Sciatic nerve (tissue), 2 donors: ENCODE measurements at regions not wholly inside any gene's neighbourhood (a gene's known extent, or its start where the extent isn't known, plus 50 kb on each side); places are given as distances from the start of the nearest gene placed in this dataset.

Experiments used
- ATAC-seq: fragments of 200-7000 bp; cut with Tn5 transposase; one replicate; pipeline ENCODE4 v1.9.1; 2020; ENCODE audit warnings: mild to moderate bottlenecking, moderate library complexity
- DNase-seq: peaks from one replicate; pipeline ENCODE4 v3.0.0-alpha.2; 2020; ENCODE audit warnings: low spot score
- intact Hi-C: fragments of 100-400 bp; cut with DNase I; formaldehyde crosslinking; loops from one replicate; pipeline ENCODE4 v1.14.2; 2022
- donor health status: DM: no; HTN: no; CAD: no.
- donor health status: DM: no; HTN: no; CAD: no.

DNA sequence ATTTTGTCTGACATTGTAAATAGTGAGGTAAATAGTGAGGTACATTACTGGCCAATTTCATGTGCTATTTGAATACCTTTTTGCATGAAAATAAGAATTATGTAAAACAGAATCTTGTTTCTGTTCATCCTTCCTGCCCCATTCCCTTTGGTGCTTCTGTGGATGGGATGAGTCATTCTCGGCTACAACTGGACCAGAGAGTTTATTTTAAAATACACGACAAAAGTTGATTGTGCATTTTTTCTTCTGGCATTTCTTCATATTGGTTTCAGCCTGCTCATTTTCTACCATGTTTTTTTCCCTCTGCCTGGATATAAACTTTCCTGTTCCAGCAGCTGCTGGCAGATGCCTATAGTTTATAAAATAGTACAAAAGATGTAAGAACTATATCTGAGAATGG is 107.5 kb downstream of the CYSLTR2 start:
- intact Hi-C loops, result no loop called here
- DNase-seq (no peak), ATAC-seq (no peak)

DNA sequence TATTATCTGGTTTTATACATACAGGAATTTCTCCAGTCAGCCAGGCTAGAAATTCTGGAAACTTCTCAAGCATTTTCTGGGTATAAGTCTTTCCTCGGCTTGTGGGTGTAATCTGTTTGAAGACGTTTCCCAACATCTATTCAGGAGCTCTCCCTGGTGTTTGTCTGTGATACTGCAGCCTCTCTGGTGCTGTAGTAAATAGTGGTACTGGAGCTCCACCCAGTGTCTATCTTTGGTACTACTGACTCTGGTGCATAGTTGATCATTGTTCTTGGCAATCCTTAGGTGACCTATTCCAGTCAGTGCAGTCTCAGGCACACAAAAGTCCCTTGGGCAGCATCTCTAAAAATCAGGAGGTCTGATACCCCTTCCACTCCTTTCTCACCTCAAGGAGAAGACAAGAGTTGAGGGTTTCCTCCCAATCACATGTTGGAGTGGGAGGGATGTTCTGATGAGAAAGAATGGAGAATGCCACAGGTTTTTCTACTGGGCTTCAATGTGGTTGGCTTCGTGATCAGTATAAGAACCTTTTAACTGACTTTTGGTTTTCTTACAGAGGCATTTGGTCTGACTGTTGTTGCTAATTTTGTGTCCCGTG is 115.5 kb downstream of the CYSLTR2 start:
- intact Hi-C loops, result no loop called here
- DNase-seq (peak; percentile 88), ATAC-seq (peak; percentile 96)

DNA sequence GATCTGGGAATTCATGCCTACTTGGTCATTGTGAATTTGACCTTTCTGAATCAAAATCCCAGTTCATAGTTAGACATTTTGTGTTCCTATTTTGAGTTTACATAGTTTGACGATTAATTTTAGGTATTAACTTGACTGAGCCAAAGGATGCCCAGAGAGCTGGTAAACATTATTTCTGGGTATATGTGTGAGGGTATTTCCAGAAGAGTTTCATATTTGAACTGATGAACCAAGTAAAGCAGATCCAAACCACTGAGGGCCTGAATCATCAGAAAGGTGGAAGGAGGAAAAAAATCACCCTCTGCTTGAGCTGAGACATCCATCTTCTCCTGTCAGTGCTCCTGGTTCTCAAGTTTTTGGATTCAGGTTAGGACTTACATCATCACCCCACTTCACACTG is 116.6 kb downstream of the CYSLTR2 start:
- ATAC-seq (no peak), DNase-seq (no peak)
- intact Hi-C loops, result loop anchor here (5.0 kb wide), 1 partner anchor 152 kb away; no protein-coding TSS in a partner anchor

DNA sequence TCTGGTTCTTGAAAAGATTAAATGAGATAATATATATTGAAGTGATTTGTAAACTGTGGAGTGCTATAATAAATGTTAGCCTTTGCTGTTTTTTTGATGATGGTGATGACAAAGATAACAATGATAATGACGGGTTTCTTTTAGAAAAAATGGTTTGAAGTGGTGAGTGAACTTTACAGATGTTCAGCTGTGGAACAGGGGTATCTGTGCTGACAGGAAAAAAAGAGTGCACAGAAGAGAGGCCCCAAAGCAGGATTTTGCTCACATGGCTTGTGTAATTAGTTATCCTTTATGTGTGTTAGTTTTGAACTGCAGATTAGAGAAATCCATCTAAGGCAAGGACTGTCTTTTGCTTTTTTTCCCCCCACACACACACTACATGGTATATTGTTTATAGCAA is 119.2 kb downstream of the CYSLTR2 start:
- intact Hi-C loops, result loop anchor here (5.0 kb wide), 1 partner anchor 149 kb away; no protein-coding TSS in a partner anchor
- ATAC-seq (no peak), DNase-seq (no peak)

DNA sequence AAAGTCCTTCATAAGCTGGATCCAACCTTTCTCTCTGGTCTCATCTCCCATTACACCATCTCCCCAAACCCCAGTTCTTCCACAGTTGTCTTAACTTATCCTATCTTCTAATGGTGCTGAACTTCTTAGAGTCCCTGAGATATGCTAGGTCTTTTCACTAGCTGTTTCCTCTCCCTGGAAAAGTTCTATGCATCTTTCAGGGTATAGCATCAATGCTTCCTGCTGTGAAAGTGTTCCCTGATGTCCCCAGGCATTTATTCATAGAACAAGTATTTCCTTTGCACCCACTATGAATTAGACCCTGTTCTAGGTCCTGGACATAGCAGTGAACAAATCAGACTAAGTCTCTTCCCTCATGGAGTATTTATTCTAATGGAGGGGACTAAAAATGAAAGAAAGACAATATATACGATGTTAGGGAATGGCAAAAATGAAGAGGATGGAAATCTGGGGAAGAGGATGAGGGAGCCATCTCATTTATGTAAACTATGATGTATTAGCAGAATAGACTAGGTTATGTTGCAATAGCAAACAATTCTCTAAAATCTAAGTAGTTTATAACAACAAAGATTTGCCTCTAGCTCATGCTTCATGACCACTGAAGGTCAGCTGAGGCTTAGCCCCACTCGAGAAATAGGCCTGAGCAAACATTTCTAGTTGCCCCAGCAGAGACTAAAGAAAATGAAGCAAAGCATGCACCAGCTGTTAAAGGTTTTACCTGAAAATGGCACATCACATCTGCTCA is 120.0 kb downstream of the CYSLTR2 start:
- DNase-seq, result no peak
- no peak for ATAC-seq
- intact Hi-C loops, result loop anchor here (5.0 kb wide), 1 partner anchor 149 kb away; no protein-coding TSS in a partner anchor

DNA sequence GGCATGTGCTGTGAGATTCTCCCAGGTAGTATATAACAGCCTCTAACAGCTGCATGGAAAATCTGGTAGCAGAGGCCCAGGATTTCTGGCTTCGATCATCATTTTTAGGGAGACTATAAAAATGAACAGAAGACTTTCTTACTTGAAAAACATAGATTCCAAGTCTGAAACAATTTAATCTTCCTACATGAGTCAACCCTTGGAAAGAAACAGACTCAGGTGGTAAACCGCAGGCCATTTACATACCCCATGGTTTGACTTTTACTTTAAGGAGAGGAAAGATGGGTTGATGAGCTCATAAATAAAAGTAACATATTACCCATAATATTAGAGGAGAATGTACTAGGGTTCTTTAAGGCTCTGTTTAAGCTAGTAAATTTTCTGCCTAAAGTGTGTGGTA is 121.6 kb downstream of the CYSLTR2 start:
- DNase-seq (no peak), ATAC-seq (no peak)
- intact Hi-C loops, result no loop called here

DNA sequence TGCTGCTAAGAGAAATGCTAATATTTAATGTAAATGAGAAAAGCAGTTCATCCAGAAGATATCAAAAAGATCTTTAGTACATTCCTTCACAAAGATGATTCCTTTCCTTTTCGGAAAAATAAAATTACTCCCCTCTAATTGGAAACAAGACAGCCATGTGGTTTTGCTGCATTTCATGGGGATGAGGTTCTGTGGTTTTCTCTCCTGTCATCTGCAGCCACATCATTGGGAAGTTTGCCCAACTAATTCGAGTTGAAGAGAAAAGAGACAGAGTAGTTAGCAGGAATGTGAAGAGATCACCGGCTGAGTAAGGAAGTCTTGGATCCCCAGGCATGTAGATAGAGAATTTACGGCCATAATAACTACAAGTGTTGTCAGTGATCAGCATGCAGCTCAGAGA is 122.1 kb downstream of the CYSLTR2 start:
- ATAC-seq (no peak), DNase-seq (no peak)
- intact Hi-C loops, result no loop called here

DNA sequence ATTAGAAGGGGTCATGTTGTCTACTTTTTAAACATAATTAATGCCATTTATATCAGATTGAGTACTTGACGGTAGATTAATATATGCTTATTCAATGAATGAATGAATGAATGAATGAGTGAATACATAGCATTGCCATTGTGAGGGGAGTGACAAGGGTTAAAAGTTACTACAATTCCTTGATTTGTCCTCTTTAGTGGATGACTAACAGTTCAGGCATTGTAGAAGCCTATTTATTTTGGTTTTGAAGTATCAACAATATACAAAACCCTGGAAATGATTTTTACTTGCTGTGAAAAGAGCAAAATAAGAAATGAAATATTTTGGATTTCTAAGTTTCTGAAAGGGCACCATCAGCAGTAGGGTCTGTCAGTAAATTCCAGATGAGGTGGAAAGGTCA is 122.7 kb downstream of the CYSLTR2 start:
- intact Hi-C loops, result no loop called here
- ATAC-seq (no peak), DNase-seq (no peak)

DNA sequence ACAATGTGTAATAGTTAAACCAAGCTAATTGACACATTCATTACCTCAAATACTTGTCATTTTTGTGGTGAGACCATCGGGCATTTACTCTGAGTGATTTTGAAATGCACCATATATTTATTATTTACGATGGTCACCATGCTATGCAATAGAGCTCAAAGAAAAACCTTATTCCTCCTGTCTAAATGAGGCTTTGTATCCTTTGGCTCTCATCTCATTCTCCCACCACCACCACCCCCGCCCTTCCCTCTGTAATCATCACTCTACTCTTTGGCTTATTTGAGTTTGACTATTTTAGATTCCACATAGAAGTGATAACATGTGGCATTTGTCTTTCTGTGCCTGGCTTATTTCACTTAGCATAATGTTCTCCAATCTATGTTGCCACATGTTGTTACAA is 124.9 kb downstream of the CYSLTR2 start:
- ATAC-seq (no peak), DNase-seq (no peak)
- intact Hi-C loops, result no loop called here

DNA sequence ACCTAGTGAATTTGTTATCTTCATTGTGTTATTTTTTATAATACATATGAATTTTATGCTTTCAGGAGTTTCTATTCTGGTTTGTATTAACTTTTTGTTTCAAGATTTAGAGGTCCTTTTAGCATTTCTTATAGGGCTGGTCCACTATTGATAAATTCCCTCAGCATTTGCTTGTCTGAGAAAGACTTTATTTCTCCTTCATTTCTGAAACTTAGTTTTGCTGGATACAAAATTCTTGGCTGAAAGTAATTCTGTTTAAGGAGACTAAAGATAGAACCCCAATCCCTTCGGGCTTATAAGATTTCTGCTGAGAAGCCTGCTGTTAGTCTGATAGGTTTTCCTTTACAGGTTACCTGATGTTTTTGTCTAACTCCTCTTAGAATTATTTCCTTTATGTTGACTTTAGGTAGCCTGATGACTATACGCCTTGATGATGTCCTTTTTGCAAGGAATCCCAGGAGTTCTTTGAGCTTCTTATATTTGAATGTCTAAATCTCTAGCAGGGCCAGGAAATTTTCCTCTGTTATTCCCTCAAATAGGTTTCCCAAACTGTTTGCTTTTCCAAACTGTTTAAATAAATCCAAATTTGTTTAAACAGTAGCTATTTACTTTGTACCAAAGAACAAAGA is 127.1 kb downstream of the CYSLTR2 start:
- intact Hi-C loops, result no loop called here
- DNase-seq, result no peak
- ATAC-seq, result no peak

DNA sequence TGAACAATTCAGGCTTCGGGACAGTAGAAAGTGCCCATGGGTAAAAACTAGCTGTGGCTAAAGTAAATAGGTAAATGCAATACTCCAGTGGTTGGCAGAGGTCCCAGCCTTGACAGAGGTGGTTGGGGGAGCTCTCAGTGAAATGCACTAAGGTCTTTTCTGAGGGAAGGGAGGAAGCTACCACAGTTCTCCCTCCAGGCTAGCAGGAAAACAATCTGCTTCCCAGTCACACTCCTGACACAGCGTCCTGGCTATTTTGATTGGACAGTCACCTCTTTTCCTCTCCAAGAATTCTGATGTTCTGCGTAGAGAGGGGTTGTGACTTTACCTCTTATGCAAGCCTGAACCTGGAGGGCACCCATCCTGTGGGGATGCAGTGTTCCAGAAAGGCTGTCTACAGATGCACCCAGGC is 128.7 kb downstream of the CYSLTR2 start:
- no peak for ATAC-seq
- intact Hi-C loops, result no loop called here
- DNase-seq, result no peak

DNA sequence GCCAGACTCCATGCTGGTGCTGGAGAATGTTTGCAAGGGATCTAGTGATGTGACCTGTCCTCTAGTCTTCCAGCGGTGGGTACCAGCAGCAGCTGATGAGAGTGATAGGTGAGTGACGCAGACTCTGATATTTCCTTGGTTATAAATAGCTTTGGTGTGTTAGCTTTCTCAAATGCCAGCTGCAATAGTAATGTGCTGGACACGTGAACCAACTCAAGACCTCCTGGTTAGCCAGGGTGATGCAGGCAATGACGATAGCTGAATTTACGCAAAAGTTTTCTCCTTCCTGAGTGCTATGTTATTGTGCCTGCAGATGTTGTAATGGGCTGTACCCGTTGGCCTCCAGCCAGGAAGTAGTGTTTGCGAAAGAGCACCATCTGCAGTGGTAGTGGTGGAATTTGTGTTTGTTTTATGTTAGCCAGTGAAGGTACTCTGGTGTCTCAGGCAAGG is 129.5 kb downstream of the CYSLTR2 start:
- intact Hi-C loops, result no loop called here
- DNase-seq, result peak; percentile 75
- ATAC-seq, result peak; percentile 85

DNA sequence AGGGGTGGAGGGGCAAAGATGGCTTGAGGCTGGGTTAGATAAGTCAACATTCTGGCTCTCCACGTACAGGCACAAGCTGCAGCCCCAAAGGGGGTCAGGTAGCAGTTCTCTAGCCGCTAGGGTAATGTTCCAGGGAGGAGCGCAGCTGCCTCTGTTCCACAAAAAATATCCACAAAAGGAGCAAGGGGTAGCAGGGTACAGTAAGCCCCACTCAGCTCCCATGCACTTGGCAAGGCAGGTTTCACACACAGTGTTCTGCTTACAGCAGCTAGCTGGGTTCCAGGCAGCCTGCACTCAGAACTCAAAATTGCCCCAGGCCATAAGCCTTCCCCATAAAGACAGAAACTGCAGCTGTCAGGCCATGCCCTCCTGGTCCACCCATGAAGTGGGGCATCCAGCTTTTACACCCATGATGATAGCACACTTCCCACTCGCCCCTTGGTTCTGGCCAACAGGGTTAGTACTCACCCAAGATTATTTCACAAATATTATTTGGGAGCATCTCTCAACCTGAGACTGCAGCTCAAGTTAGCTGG is 130.0 kb downstream of the CYSLTR2 start:
- ATAC-seq (no peak), DNase-seq (no peak)
- intact Hi-C loops, result no loop called here

DNA sequence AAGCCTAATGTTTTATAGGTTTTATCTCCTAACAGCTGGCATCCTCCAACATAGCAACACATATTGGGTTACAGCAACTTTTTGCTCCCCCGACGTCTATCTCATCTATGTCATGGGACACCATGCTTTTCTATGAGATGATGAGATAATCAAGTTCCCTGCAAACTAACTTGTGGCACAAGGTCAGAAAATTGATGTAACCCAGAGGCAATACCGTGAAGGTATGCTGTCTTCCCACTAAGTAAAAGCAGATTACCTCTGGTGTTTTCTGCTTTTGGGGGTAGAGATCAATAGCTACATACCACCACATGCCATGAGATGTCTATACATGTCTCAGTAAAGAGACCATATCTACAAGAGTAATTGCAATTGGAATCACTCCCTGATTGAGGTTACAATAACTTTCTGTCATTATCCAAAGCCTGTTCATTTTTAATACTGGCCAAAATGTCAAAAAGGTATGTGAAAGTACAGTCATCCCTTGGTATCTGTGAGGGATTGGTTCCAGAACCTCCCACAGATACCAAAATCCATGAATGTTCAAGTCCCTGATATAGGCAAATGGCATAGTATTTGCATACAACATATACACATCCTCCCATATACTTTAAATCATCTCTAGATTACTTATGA is 131.3 kb downstream of the CYSLTR2 start:
- no peak for ATAC-seq
- intact Hi-C loops, result no loop called here
- DNase-seq, result no peak

DNA sequence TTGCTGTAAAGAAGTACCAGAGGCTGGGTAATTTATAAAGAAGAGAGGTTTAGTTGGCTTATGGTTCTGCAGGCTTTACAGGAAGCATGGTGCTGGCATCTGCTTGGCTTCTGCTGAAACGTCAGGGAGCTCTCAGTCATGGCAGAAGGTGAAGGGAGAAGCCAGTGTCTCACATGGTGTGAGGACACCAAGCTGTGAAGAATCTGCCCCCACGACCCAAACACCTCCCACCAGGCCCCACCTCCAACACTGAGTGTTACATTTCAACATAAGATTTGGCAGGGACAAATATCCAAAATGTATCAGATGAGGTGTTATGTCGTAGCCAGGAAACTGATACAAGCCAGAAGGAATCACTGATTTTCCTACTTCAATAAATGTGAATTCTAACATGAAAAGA is 136.5 kb downstream of the CYSLTR2 start:
- ATAC-seq (no peak), DNase-seq (no peak)
- intact Hi-C loops, result no loop called here

DNA sequence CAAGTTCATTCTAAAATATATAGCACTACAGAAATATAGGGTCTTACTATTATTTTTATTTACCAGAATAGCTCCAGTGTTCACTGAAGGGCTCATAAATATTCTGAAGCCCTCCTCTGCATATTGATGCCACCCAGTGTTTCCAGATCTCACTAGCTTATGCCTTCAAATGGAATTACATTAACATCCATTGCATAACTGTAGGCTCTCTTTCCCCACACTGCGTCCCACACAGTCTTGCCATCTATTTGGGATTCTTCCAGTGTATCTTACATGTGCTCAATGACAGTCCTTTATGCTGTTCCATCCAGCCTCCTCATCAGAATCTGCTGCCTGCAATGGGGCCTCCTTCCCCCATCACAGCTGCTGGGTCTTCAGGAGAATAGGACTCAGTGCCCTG is 137.2 kb downstream of the CYSLTR2 start:
- DNase-seq (no peak), ATAC-seq (no peak)

DNA sequence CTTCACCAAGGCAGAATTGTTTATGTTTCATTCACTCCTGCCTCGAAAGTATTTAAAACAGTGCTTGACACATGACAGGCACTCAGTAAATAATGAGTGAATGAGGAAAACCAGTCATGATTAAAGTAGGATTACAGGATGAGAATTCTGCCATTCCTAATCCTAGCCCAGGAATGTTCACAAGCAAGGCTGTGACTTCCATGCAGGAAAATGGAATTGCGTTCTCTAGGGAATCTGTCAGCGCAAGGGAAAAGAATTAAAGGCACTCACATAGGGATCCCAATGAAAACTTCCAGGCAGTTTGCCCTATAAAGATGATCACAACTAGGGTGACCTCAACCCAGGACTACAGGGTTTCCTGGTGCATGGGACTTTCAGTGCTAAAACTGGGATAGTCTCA is 143.4 kb downstream of the CYSLTR2 start:
- intact Hi-C loops, result no loop called here
- no peak for ATAC-seq
- DNase-seq, result no peak

More for the DNA sequence above, 137.2 kb downstream of the CYSLTR2 start:
- intact Hi-C loops, result no loop called here

DNA sequence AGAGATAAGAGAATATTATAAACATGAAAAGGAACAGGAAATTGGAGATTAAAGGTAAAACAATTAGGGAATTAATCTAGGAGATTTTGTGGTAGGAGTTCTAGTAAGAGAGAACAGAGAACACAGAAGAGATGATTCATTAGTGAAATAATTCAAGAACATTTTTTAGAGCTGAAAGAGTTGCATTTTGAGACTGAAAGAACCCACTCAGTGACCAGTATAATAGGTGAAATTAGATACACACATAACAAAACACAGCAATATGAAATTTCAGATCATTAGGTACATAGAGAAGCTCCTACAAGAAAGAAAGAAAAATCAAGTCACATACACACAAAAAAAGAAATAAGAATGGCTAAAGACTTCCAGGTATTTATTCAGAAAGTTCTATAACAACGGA is 144.0 kb downstream of the CYSLTR2 start:
- ATAC-seq (no peak), DNase-seq (no peak)
- intact Hi-C loops, result no loop called here

DNA sequence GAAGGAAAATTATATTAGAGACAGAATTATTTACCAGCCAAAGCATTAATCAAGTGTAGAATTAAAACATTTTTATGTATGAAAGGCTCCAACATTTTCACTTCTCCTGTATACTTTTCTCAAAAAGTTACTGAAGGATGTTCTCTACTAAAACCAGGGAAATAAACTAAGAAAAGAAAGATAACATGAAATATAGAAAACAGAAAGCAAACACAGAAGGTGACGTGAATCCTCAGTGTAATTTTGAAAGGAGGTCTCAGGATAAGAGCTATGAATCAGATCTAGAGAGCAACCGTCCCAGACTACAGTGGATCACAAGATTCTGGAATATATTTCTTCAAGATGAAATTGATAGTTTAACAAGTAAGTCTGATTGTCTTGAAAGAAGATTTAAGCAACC is 144.5 kb downstream of the CYSLTR2 start:
- intact Hi-C loops, result no loop called here
- ATAC-seq (no peak), DNase-seq (no peak)

DNA sequence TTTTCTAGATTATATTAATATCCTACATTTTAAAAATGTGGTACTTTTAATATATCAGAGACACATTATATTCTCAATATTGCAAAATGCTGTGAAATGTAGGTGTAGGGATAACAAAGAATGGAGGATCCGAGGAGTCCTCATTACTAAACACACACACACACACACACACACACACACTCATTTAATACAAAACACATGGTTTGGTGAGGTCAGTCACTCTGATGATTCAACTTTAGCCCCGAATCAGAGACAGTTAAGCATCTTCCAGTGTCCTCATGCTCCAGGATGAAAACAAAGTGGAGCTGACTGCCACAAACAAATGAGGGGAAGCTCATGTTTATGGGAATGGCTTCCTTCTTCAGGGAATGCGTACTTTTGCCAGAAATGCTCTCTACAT is 147.5 kb downstream of the CYSLTR2 start:
- intact Hi-C loops, result no loop called here
- no peak for DNase-seq
- no peak for ATAC-seq
